ENCODE measurements at regions not wholly inside any gene's neighbourhood (a gene's known extent, or its start where the extent isn't known, plus 50 kb on each side); places are given as distances from the start of the nearest gene placed in this dataset.

DNA sequence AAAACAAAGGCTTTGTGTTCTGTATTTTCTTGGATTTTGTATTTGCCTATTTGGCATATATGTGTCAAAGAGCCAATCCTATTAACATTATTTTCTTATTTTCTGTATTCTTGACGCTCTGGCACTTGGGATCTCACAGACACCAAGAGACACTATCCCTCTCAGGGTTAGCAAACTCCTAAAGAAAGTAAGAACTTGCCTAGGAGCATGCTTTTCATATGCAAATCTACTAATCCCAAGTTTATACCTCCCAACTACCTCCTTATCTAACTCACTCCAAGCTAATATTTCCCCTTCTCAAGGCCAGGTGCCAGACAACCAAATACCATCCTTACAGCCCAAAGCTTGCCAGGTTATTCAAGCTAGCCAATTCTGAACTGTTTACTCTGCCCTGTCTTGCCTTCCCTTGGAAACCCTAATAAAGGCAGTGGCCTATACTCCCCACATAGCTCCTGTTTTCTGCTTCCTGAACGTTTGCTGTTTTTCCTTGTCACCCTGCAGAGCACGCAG, 455.4 kb upstream of the ANO3 start:
- DNase-seq, result no peak

DNA sequence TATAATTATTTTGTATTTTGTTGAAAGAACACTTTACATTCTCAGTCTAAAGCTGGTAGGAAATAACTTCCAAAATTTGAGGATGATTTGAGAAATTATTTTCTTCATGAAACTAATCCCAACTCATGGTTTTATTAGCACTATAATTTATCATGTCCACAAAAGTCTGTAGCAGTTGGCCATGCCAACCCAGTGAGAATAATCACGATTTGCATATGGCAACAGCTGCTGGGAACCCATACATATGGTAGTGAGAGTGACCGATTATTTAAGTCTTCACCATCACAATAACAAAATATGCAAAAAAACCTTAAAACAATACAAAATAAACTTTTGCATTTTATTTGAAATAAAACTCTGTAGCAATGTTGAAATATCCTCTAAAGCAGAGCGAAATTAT, 445.9 kb upstream of the ANO3 start:
- no peak for DNase-seq

- DNase-seq, result no peak
These were observed 441.2 kb upstream of the ANO3 start for GRCh38 chr11:25890626-25891260.

- DNase-seq, result no peak
These were observed 440.0 kb upstream of the ANO3 start for GRCh38 chr11:25891960-25892359.

DNA sequence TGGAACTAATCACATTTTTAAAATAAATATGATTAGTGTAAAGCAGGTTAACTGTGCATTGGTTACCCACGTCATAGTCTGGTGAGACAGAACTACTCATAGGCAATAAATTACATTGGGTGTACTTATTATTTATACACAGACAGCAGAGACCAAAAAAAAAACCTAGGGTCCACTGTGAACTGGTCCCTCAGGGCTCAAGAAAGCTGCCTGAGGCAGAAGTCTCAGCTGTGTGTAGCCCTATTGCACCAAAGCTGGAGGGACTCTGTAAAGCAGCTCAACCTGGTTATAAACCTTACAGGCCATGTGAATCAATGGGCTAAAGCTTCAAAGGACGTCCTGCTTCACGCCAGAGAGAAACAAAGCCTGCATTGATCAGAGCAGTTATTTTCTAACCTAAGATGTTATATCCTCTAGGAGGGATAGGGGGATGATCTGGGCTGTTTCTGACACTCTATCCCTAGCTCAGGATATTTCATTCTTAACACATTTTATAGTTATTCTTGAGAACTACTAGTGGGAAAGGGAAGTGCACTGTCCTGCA, 432.2 kb upstream of the ANO3 start:
- DNase-seq, result no peak

- no peak for DNase-seq
These were observed 431.1 kb upstream of the ANO3 start for GRCh38 chr11:25900814-25901213.

DNA sequence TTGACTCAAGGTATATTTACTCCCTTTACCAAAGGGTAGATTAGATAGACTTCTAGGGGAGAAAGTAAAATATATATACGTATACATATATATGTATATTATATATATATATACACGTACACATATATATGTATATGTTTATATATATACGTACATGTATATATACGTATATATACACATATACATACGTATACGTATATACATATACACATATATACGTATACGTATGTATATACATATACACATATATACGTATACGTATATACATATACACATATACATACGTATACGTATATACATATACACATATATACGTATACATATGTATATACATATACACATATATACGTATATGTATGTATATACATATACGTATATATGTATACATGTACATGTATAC, 430.5 kb upstream of the ANO3 start:
- no peak for DNase-seq

DNA sequence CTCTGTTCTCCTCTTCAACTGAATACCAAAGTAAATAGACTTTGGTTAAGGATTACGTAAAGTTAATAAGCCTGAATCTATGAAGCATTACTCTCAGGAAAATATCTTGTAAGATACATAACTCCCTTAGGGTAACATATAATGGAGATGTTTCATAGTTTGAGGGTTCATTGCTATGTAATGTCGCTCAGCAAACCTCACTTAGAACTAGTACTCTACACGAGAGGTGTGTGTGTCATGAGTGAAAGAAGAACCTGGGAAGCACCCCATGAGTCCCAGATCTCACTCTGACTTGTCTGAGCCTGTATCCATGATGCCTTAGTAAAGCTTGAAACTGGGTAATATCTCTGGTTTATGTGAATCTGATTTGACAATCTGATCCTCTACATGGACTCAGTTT, 429.5 kb upstream of the ANO3 start:
- DNase-seq, result no peak

DNA sequence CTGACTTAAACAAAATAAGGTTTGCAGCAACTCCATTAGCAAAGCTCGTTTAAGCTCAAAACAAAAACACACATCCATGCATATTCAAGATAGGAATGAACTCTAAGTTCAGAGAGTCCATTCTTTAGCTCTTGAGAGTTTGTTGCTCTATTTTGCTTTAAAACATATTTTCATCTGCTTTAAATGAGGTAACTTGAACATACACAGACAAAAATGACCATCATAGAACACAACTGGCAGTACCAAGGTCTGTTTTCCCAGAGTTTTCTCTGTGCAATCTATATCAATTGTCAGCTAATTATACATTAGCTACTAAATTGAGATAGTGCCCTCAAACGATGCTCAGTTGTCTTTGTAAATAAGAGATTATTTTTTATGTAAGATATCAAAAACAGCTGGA, 423.2 kb upstream of the ANO3 start:
- DNase-seq, result no peak

GRCh38 chr11:25910086-25910485, 421.8 kb upstream of the ANO3 start:
- no peak for DNase-seq

- DNase-seq, result no peak
These were observed 411.6 kb upstream of the ANO3 start for GRCh38 chr11:25920356-25920755.

GRCh38 chr11:25924586-25924985, 407.3 kb upstream of the ANO3 start:
- no peak for DNase-seq

- DNase-seq, result no peak
These were observed 406.6 kb upstream of the ANO3 start for GRCh38 chr11:25925359-25925758.

DNA sequence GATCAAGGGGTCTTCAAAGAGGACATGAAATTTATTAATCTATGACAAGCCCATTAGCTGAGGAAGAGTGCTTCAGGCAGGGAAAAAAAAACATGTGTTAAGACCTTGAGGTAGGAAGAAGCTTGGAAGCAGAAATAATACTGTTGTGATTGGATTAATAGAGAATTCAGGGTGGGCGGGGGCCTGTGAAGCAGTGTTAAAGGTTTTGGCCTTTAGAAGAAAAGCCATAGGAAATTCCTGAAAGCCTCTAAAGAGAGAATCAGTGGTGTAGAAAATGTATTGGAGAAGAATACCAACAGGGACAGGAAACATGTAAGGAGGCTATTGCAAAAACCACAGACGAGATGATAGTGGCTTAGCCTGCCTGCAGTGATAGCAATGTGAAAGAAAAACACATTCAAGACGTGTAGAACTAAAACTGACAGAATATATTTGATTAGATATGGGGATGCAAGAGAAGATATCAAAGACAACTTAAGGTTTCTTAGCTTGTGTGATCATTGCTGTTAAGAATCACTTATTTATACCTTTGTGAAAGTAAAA, 404.4 kb upstream of the ANO3 start:
- no peak for DNase-seq

DNA sequence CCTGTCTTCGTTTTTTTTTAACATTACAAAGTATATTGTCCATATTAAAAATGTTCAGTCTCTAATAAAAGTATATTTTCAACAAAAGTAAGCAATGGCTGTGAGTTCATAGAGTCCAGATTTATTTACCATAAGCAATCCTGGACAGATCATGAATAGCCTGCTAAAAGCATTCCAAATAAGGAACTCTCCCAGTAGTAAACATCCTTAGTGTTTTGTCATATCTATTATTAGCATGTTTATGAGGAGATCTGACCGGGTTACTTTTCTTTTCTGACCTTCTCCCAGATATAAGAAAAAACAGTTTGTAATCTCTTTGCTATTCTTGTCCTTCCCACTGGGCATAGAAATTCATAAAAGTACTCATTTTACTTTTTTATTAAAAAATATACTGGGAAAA, 403.9 kb upstream of the ANO3 start:
- no peak for DNase-seq

- no peak for DNase-seq
These were observed 393.0 kb upstream of the ANO3 start for GRCh38 chr11:25938952-25939351.

DNA sequence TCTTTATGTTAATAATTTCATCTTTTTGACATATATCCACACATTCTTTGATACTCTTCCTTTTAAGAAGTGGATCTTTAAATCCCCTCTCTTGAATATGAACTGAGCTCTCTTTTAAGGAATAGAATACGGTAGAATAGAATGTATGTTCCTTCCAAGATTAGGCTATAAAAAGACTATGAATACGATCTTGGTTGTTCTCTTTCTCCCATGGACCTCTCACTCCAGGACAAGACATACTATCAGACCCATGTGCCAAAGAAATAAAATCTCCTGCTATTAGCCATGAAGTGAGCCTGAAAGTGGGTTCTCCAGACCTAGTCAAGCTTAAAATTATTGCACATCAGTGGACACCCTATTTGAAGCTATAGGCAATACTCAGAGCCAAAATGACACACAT, 392.2 kb upstream of the ANO3 start:
- DNase-seq, result no peak

GRCh38 chr11:25941353-25941752, 390.6 kb upstream of the ANO3 start:
- DNase-seq, result no peak

- no peak for DNase-seq
These were observed 388.9 kb upstream of the ANO3 start for GRCh38 chr11:25943031-25943430.

GRCh38 chr11:25943777-25944661, 387.9 kb upstream of the ANO3 start:
- DNase-seq, result no peak

- DNase-seq, result no peak
These were observed 382.0 kb upstream of the ANO3 start for GRCh38 chr11:25949918-25950317.

- DNase-seq, result no peak
These were observed 378.9 kb upstream of the ANO3 start for GRCh38 chr11:25953006-25953405.
